ENCODE measurements at regions not wholly inside any gene's neighbourhood (a gene's known extent, or its start where the extent isn't known, plus 50 kb on each side); places are given as distances from the start of the nearest gene placed in this dataset.
"Not testable (repeated sequence)": the region's sequence is repeated elsewhere in the genome, so short reads cannot be mapped to it uniquely, and the experiment has no call there.

GRCh38 chr14:105857826-105858675, 331.7 kb downstream of the TMEM121 start:
- WGBS (ENCODE audit: missing lambda C conversion rate): 44% methylated on average over 4 of the region's 9 CpGs
- no peaks in the 10 kb centered on the region; the same call in 2 of the 3 replicates for H3K9me3 ChIP-seq
- no peak for ATAC-seq
- H3K4me2 ChIP-seq: no peak overlapping the region
- TF ChIP-seq PHF8 (IDR thresholded peaks at IDR 0.05; ENCODE audit: borderline replicate concordance, low read depth): no peak
- TF ChIP-seq HDAC2 (IDR thresholded peaks at IDR 0.05): no peak
- TF ChIP-seq HOXA7 (CRISPR knock-in tag; IDR thresholded peaks at IDR 0.05): no peak
- no peak for TF ChIP-seq POLR2A (IDR thresholded peaks at IDR 0.05; ENCODE audit: low read length)
- TF ChIP-seq PBX3 (IDR thresholded peaks at IDR 0.05): no peak
- no peak for TF ChIP-seq JUN (IDR thresholded peaks at IDR 0.05)
- H3K4me3 ChIP-seq: no peak overlapping the region
- DNase-seq (ENCODE audit: low read depth in 1 of 2, low spot score in 1 of 2): no peak
- H3K27ac ChIP-seq: no peak overlapping the region
- no peaks in the 10 kb centered on the region for H3K4me1 ChIP-seq
- ChIA-PET POLR2A (no interaction called here), CTCF (no interaction called here)
- no peak for FAIRE-seq

DNA sequence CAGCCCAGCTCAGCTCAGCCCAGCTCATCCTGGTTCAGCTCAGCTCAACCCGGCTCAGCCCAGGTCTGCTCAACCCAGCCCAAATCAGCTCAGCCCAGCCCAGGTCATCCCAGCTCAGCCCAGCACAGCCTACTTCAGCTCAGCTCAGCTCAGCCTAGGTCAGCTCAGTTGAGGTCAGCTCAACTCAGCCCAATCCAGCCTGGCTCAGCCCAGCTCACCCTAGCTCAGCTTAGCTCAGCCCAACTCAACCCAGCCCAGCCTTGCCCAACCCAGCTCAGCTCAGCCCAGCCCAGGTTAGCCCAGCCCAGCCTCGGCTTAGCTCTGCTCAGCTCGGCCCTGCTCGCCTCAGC, 332.3 kb downstream of the TMEM121 start:
- WGBS (ENCODE audit: missing lambda C conversion rate): 33% methylated on average over 1 of the region's 4 CpGs
- Histone ChIP-seq H3K4me2 (no peak overlapping the region), H3K27ac (no peak overlapping the region), H3K4me1 (no peaks in the 10 kb centered on the region), H3K9me3 (no peaks in the 10 kb centered on the region; the same call in 2 of the 3 replicates), H3K4me3 (no peak overlapping the region)
- DNase-seq (ENCODE audit: low read depth in 1 of 2, low spot score in 1 of 2): no peak
- ChIA-PET CTCF (no interaction called here), POLR2A (no interaction called here)
- no peak for ATAC-seq
- no peak for TF ChIP-seq CBX2 (IDR thresholded peaks at IDR 0.05; ENCODE audit: borderline replicate concordance, low read depth)
- no peak for TF ChIP-seq EP300 (IDR thresholded peaks at IDR 0.05)
- no peak for TF ChIP-seq HOXB13 (CRISPR knock-in tag; IDR thresholded peaks at IDR 0.05; ENCODE audit: low read depth)
- TF ChIP-seq FOXS1 (CRISPR knock-in tag; IDR thresholded peaks at IDR 0.05): no peak
- TF ChIP-seq JUN (IDR thresholded peaks at IDR 0.05): no peak
- TF ChIP-seq ZC3H11A (IDR thresholded peaks at IDR 0.05): no peak
- no peak for TF ChIP-seq EHF (CRISPR knock-in tag; IDR thresholded peaks at IDR 0.05)
- no peak for TF ChIP-seq GATA3 (IDR thresholded peaks at IDR 0.05; ENCODE audit: borderline replicate concordance)
- no peak for TF ChIP-seq SREBF2 (IDR thresholded peaks at IDR 0.05)
- TF ChIP-seq PHF8 (IDR thresholded peaks at IDR 0.05; ENCODE audit: borderline replicate concordance, low read depth): no peak
- no peak for TF ChIP-seq FOSL2 (IDR thresholded peaks at IDR 0.05)
- TF ChIP-seq FOSL2 (CRISPR knock-in tag; IDR thresholded peaks at IDR 0.05): no peak
- no peak for TF ChIP-seq MYC (IDR thresholded peaks at IDR 0.05; ENCODE audit: borderline replicate concordance, low read length)
- no peak for TF ChIP-seq RFX5 (IDR thresholded peaks at IDR 0.05)
- no peak for TF ChIP-seq JUNB (IDR thresholded peaks at IDR 0.05)
- no peak for TF ChIP-seq ZSCAN20 (CRISPR knock-in tag; IDR thresholded peaks at IDR 0.05)
- TF ChIP-seq HOXB5 (CRISPR knock-in tag; IDR thresholded peaks at IDR 0.05): no peak
- TF ChIP-seq EHMT2 (IDR thresholded peaks at IDR 0.05; ENCODE audit: low read depth): no peak
- TF ChIP-seq HDAC2 (IDR thresholded peaks at IDR 0.05): no peak
- no peak for TF ChIP-seq TFCP2L1 (CRISPR knock-in tag; IDR thresholded peaks at IDR 0.05)
- FAIRE-seq: no peak

- not testable (repeated sequence) for ATAC-seq
Observed at GRCh38 chr14:105859073-105859716, 332.8 kb downstream of the TMEM121 start.

More at GRCh38 chr14:105859073-105859716, 332.8 kb downstream of the TMEM121 start:
- H3K27ac ChIP-seq; H3K4me2 ChIP-seq; CTCF ChIA-PET; H3K4me3 ChIP-seq; H3K4me1 ChIP-seq; POLR2A ChIA-PET; DNase-seq (ENCODE audit: low read depth in 1 of 2, low spot score in 1 of 2); H3K9me3 ChIP-seq; FAIRE-seq: not testable (repeated sequence)
- 0% methylated on average over 3 of the region's 16 CpGs for WGBS (ENCODE audit: missing lambda C conversion rate)
